OCI-M1 (cell line): ENCODE measurements at regions not wholly inside any gene's neighbourhood (a gene's known extent, or its start where the extent isn't known, plus 50 kb on each side); places are given as distances from the start of the nearest gene placed in this dataset.
"Not testable (repeated sequence)": the region's sequence is repeated elsewhere in the genome, so short reads cannot be mapped to it uniquely, and the experiment has no call there.

Source experiments
- DNase-seq: peaks from one replicate; lab custom pipeline; 2025; lab: John Stamatoyannopoulos, UW

DNA sequence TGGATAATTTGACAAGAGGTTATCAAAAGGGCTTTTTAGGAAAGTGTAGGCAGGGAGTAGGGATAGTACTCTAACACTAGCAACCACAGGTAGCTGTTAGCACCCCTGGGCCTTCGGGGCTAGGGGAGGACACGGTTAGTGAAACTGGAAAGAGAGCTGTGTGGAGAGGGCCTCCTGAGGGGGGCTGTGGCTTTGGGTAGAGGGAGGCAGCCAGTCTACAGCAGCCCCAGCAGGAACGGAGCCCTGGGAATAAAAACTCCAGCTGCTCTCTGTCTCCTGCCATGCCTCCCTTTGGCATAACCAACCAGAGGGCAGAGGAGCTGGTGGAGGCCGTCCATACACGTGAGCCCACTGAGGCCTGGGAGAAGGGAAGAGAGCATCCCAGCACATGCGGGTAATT, 223.2 kb downstream of the FOXD2 start:
- DNase-seq, result no peak

- DNase-seq, result no peak
Observed at GRCh38 chr1:47662068-47662467, 224.2 kb downstream of the FOXD2 start.

DNA sequence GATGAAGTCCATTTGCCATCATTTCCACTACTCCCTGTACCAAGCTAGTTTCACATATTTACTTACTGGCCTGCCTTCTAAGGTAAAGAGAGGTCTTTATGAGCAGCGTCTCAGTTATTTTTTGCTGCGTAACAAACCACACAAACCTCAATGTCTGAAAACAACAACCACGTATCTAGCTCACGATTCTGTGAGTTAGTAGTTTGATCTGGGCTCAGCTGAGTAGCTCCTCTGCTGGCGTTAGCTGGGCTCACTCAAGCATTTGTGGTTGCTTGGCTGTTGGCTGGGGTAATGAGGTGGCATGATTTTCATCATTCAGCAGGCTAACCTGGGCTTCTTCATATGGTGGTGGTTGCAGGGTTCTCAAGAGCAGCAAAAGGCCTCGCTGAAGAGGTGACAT, 225.4 kb downstream of the FOXD2 start:
- DNase-seq, result no peak

- no peak for DNase-seq
Observed at GRCh38 chr1:47664356-47664755, 226.5 kb downstream of the FOXD2 start.

DNA sequence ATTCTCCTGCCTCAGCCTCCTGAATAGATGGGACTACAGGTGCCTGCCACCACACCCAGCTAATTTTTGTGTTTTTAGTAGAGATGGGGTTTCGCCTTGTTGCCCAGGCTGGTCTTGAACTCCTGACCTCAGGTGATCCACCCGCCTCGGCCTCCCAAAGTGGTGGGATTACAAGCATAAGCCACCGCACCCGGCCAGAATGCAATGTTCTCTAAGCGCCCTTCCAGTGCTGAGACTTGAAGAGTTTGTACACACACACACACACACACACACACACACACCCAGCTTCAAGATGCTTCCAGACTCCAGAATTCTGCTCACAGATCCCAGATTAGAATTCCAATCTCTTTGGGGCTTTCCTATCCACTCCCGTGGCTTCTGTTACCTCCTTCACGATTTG, 227.1 kb downstream of the FOXD2 start:
- not testable (repeated sequence) for DNase-seq

- no peak for DNase-seq
Observed at GRCh38 chr1:47669081-47669585, 231.3 kb downstream of the FOXD2 start.

DNA sequence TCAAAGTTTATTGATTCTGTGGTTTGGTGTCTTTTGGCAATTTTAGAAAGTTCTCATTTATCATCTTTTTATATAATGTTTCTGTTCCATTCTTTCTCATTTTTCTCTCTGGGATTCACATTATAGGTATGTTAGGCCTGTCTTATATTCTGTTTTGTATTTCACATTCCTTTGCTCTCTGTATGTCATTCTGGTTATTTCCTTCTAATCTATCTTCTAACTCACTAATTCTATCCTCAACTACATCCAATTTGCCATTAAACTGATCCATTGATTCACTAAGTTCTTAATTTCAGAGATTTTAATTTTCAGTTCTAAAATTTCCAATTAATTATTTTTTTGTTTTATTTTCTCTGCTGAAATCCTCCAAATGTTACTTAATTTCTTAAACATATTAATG, 234.8 kb downstream of the FOXD2 start:
- DNase-seq, result no peak

DNA sequence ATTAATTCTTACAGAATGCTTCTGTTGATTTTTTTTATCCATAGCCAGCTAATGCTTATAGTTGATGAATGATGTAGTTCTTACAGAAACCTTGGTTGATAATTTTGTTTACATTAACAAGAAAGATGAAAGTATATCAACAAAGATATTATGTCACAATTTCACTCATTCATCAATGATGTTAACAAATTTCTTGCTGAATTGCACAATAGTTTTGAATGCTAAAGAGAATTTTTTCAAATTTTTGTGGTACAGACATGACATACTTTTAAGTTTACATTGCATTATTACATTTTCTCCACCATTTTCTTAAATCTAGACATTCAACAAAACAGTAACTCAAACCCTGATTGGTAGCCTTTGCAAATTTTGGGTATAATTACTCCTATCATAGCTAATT, 236.3 kb downstream of the FOXD2 start:
- no peak for DNase-seq

GRCh38 chr1:47675047-47675675, 237.3 kb downstream of the FOXD2 start:
- DNase-seq, result no peak

DNA sequence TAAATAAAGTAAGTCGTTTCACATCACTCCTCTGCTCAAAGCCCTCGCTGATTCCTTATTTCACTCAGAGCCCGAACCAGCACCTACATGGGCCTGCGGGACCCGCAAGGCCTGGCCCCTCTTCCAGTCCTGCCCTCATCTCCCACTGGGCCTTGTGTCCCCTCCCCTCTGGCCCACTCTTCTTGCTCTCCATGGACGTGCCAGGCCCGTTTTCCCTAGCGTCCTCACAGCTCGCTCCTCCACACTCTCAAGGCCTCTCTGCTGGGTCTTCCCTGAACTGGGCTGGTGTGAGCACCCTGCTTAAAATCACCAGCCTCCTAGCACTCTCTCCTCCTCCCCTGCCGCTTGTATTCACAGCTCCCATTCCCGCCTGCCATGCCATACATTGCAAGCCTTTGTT, 237.9 kb downstream of the FOXD2 start:
- no peak for DNase-seq

- no peak for DNase-seq
Observed at GRCh38 chr1:47676311-47677054, 238.6 kb downstream of the FOXD2 start.

DNA sequence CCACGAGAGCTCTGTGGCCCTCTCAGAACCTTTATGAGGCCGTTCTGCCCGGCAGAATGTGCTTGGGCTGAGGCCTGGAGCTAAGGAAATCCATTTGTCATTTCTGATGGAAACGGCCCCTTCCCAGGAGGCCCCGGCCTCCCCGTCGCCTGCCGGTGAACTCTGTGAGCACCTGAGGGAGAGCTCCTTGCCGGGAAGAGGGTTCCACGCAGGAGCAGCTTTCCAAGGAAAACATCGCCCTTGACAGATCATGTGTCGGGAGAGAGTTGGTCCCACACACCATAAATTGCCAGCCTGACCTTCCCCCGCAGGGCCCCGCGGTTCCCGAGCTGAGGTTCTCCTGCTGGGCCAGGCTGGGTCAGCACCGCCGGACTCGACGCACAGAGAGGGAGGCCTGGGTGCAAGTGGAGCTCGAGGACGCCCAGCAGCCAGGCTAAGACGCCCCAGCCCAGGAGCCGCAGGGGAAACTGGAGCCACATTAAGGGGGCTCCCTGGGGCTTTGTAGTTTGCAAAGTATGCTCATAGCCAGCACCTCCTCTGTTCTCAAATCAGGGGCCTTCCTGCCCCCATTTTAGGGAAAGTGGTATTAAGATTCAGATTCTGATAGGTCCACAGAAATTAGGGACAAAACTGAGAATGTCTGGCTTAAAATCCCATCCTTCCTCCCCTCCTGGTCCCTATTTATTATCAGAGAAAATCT, 239.5 kb downstream of the FOXD2 start:
- no peak for DNase-seq

- no peak for DNase-seq
Observed at GRCh38 chr1:47678464-47678980, 240.7 kb downstream of the FOXD2 start.

DNA sequence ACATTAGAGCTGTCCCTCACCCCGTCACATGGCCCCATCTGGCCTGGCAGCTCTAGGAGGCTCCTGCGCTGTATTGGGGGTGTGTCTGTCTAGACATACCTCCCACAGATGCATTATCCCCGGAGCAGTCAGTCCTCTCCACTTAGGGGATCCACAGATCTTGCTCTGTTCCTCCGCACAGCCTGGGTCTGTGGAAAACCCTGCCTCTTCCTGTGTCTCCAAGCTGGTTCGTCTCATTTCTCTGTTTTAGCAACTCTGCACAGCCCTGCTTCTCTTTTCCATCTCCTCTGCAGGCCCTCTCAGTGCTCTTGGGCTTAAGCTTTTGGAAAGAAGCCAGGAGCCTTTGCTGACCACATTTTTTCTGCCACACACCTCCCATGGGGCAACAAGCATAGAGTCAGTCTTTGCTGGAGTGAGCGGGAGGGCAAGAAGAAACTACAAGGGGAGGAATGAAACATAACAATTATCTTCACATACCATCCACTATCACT, 241.5 kb downstream of the FOXD2 start:
- no peak for DNase-seq

DNA sequence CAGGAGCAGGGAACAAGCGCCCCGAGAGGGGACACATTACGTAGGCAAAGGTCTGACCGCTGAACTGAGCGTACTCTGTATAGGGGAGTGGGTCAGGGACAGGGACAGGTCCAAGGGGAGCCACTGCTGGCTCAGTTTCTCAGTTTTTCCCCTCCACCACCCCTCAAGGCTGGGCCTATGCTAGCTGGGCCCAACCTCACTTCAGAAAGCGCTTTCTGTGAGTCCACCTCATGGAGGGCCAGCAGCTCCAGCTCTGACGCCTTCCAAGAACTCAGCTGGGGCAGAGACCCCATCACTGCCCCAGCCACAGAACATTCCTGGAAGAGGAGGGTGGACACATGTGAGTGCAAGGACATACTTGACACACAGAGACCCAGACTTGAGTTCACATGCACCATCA, 242.0 kb downstream of the FOXD2 start:
- DNase-seq, result no peak

DNA sequence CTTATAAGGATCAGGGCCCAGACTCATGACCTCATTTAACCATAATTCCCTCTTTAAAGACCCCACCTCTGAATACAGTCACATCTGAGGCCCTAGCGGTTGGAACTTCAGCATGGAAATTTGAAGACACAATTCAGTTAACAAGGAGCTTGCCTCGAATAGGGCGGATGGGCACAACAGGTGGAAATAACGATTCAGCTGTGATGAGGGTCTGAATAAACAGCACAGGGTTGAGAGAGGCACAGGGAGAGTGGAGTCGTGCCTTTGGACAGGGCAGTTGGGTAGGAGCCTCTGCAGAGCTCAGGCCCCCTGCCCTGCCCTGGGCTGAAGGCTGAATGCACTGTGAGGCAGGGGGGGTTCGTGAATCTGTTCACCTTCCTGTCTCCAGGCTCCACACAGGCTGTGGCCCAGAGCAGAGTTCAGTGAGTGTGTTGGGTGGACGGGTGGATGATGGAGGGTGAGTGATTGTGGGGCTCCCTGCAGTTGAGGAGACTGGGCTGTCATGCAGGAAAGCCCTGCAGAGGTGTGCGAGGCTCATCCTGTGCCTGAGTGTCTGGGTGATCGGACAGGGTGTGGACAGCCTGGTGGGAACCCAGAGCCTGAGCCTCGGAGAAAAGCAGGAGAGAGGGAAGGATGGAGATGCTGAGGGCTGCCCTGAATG, 243.1 kb downstream of the FOXD2 start:
- DNase-seq, result no peak

- DNase-seq, result no peak
Observed at GRCh38 chr1:47681735-47682134, 243.9 kb downstream of the FOXD2 start.

GRCh38 chr1:47682198-47682597, 244.4 kb downstream of the FOXD2 start:
- DNase-seq, result no peak

DNA sequence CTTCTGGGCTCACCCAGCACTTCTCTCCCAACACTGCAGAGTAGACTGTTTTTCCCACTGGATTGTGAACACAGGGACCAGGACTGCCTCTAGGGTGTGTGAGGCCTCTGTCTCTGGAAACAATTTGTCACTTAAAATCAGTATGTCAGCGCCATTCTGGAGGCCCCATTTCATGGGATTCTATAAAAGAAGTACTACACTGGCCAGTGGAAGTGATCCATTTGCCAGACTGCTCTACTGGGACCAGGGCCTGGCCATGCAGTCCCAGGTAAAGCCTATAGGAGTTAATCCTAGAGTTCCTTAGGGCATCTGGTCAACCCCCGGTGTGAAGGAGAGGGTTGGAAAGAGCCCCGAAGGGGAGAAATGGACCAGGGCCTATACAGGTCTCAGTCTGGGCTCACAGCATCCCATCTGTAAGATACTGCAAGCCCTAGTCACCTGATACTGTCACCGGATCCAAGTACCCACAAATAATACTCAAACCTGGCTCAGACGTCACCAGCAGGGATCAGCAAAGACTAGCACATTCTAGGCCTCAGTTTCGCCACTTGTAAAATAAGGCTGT, 245.0 kb downstream of the FOXD2 start:
- no peak for DNase-seq

DNA sequence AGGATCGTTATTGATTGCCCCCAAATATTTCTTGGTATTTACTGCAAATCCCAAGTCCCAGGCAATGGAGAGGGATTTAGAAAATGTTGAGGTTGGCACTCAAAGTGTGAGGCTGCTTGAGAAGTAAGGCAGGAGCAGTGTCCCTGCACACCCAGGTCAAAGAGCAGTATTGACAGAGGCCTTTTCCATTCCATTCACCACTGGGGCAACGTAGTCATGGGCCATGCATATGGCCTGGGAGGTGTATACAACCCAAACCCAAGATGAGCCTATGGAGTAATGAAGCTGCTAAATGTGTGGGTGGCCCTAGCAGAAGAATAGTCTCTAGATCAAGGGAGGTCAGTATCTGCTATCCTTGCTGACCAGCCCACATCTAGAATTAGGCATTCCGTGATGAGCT, 245.6 kb downstream of the FOXD2 start:
- DNase-seq, result no peak

DNA sequence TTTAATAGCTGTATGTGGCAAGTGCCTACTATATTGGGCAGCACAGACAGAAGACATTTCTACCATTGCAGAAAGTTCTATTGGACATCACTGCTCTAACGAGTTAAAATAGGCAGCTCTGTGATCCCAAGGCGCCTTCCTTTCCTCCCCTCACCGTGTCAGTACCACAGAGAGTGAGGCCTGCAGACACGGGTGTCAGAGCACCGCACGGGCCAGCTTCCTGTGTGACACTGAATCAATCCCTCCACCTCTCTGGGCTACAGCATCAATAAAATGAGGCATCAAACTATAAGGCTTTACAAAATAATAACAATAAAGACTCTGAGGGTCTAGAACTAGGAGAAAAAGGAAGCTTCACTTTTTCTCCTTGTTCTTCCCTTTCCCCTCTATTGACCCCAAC, 246.7 kb downstream of the FOXD2 start:
- no peak for DNase-seq
